ENCODE measurements at regions not wholly inside any gene's neighbourhood (a gene's known extent, or its start where the extent isn't known, plus 50 kb on each side); places are given as distances from the start of the nearest gene placed in this dataset.
"Not testable (repeated sequence)": the region's sequence is repeated elsewhere in the genome, so short reads cannot be mapped to it uniquely, and the experiment has no call there.

DNA sequence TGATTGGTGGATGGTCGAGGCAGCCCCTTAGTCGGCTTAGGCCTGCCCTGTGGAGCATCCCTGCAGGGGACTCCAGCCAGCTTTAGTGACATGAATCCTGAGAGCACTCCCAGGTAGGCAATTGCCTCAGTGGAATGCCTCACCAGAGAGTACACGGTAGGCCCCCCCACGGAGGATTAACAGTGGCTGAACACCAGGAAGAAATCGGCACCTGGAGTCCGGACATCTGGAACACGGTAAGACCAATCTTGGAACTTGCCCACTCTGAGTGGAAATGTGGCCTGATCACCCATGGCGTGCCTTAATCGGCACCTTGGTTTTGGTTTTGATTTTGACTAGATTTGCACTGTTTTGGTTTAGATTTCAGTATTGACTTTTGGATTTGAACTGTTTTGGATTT lies 326.2 kb upstream of the NCKAP5 start:
- ChIA-PET CTCF (no interaction called here), POLR2A (no interaction called here)
- TF ChIP-seq, protein P1, sequence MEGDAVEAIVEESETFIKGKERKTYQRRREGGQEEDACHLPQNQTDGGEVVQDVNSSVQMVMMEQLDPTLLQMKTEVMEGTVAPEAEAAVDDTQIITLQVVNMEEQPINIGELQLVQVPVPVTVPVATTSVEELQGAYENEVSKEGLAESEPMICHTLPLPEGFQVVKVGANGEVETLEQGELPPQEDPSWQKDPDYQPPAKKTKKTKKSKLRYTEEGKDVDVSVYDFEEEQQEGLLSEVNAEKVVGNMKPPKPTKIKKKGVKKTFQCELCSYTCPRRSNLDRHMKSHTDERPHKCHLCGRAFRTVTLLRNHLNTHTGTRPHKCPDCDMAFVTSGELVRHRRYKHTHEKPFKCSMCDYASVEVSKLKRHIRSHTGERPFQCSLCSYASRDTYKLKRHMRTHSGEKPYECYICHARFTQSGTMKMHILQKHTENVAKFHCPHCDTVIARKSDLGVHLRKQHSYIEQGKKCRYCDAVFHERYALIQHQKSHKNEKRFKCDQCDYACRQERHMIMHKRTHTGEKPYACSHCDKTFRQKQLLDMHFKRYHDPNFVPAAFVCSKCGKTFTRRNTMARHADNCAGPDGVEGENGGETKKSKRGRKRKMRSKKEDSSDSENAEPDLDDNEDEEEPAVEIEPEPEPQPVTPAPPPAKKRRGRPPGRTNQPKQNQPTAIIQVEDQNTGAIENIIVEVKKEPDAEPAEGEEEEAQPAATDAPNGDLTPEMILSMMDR (IDR thresholded peaks at IDR 0.05; ENCODE audit: control extremely low read depth, extremely low read depth, low read depth, missing control alignments), result no peak
- no peak for DNase-seq (ENCODE audit: extremely low spot score)

DNA sequence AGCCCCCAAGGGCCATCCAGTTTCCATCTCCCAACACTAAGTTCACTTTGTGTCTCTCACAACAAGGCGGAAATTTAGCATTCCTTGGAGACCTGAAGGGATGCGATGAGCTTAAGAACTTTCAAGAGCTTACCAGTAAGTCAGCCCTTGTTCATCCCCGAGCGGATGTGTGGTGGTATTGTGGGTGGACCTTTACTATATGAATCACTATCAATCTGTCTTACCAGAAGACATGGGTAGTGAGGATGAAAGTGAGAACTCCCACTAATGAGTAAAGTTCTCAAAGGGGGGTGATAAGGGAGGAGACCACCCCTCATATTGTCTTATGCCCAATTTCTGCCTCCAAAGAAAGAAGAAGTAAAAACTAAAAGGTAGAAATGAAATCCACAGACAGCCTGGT lies 329.6 kb upstream of the NCKAP5 start:
- CTCF ChIA-PET, result interaction anchor here (1.4 kb wide), 1 partner anchor 52 kb away, joined by 3 read pairs; no protein-coding TSS in a partner anchor
- DNase-seq (ENCODE audit: extremely low spot score); POLR2A ChIA-PET: not testable (repeated sequence)

DNA sequence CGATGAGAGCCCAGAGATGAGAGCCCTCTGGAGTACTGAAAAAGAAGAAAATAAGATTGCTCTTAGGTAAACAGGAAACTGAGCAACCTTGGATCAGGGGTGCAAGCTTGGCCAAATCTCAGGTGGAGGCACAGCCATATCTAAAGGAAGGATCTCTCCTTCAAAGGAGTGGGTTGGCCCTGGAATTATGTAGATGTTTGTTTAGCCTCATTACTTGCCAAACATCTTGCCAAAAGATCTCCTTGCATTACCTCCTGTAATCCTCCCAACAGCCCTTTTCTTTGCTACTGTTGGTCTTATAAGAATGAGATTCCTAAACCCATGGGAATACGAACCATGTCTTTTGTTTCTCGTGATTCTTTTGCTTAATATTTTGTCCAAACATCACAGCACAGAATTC lies 332.6 kb upstream of the NCKAP5 start:
- DNase-seq (ENCODE audit: extremely low spot score), result no peak
- TF ChIP-seq, protein P1 (IDR thresholded peaks at IDR 0.05; ENCODE audit: control extremely low read depth, extremely low read depth, low read depth, missing control alignments), result no peak
- ChIA-PET POLR2A (no interaction called here), CTCF (no interaction called here)

DNA sequence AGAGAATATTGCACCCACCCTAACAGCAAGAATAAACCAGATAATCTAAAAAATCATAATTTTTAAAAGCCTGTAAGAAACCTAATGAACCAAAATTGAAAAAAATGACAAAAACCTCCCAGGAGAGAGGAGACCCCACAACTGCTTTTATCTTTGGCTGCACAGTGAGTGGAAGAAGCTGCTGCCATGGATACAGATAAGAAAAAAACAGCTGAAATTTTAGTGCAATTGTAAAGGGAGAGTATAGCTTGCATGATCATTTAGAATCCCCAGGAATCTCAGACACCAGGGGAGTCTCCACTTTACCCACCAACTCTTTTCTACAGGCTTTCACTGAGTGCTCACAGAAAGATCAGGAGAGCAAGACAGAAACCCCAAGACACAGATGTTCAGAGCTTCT lies 338.1 kb upstream of the NCKAP5 start:
- CTCF ChIA-PET, result interaction anchor here (1.0 to 2.0 kb wide), 2 partner anchors 16 to 545 kb away, joined by 3 to 5 read pairs; no protein-coding TSS in a partner anchor
- TF ChIP-seq, protein P1 (IDR thresholded peaks at IDR 0.05; ENCODE audit: control extremely low read depth, extremely low read depth, low read depth, missing control alignments), result no peak
- DNase-seq (ENCODE audit: extremely low spot score), result no peak
- POLR2A ChIA-PET, result no interaction called here

DNA sequence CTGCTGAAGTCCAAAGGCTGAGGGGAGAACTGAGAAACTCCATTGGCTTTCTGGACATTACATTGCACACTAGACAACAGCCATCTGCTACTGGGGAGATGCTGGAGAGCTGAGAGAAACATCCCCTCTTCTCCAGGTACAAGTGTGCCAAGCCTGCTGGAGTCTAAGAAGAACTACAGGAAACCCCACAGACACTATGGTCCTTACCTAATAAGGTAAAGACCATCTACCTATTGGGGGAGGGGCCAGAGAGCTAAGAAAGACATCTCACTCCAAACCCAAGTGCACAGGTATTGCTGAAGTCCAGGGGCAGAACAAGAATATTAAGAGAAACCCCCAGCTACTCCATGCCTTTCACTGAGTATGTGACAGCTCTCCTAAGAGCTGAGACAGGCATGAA lies 338.7 kb upstream of the NCKAP5 start:
- ChIA-PET POLR2A (no interaction called here), CTCF (interaction anchor here (1.0 to 1.1 kb wide), 2 partner anchors 26 to 545 kb away, joined by 3 read pairs; no protein-coding TSS in a partner anchor)
- TF ChIP-seq, protein P1 (IDR thresholded peaks at IDR 0.05; ENCODE audit: control extremely low read depth, extremely low read depth, low read depth, missing control alignments), result no peak
- no peak for DNase-seq (ENCODE audit: extremely low spot score)

DNA sequence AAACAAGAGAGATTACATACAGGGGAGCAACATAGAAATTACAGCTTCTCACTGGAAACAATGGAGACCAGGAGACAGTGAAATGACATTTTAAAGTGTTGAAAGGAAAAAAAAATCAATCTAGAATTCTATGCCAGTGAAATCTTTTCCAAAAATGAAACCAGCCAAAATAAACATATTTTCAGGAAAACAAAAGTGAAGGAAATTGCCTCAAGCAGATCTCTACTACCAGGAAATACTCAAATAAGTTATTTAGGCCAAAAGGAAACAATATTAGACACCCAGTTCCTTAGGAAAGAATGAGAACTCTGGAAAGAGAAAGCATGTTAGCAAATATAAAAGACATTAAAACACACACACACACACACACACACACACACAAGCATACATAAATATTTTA lies 339.9 kb upstream of the NCKAP5 start:
- TF ChIP-seq, protein P1 (IDR thresholded peaks at IDR 0.05; ENCODE audit: control extremely low read depth, extremely low read depth, low read depth, missing control alignments), result no peak
- no peak for DNase-seq (ENCODE audit: extremely low spot score)
- POLR2A ChIA-PET, result no interaction called here
- CTCF ChIA-PET, result no interaction called here

DNA sequence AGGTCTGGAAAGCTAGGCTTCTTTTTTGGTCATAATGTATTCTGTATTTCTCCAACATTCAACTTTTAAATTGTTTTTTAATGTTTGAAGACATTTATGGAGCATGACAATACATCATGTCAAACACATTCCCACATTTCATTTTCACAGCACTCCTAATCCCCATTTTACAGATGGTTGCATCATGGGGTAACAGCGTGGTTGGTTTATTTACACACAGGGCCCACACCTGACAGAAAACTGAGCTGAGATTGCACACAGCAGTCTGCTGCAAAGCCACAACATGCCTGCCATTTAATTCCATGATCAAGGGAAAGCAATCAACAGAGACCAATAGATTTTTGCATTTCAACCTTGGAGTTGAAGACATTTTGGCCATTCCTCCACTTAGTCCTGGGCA lies 335.7 kb upstream of the MGAT5 start:
- DNase-seq (ENCODE audit: extremely low spot score), result no peak
- CTCF ChIA-PET, result no interaction called here
- POLR2A ChIA-PET, result no interaction called here
- TF ChIP-seq, protein P1 (IDR thresholded peaks at IDR 0.05; ENCODE audit: control extremely low read depth, extremely low read depth, low read depth, missing control alignments), result no peak

Measured in GM10248 (cell line).